Lower leg skin (tissue), 3 donors: ENCODE measurements at regions not wholly inside any gene's neighbourhood (a gene's known extent, or its start where the extent isn't known, plus 50 kb on each side); places are given as distances from the start of the nearest gene placed in this dataset.

Experiments
- POLR2A ChIP-seq, 2 donors: fragments of 450-650 bp; IDR thresholded peaks; one replicate each; pipeline ENCODE4 v1.6.1; 2016 to 2017; ENCODE audit warnings: antibody characterized with exemption in 2 of 2, mild to moderate bottlenecking in 1 of 2, moderate library complexity in 1 of 2
- TF ChIP-seq, protein P1 (sequence below), 3 donors: fragments of 450-650 bp; IDR thresholded peaks; one replicate each; pipeline ENCODE4 v1.5.1; 2016; ENCODE audit warnings: antibody characterized with exemption in 3 of 3, mild to moderate bottlenecking in 3 of 3, moderate library complexity in 2 of 3

DNA sequence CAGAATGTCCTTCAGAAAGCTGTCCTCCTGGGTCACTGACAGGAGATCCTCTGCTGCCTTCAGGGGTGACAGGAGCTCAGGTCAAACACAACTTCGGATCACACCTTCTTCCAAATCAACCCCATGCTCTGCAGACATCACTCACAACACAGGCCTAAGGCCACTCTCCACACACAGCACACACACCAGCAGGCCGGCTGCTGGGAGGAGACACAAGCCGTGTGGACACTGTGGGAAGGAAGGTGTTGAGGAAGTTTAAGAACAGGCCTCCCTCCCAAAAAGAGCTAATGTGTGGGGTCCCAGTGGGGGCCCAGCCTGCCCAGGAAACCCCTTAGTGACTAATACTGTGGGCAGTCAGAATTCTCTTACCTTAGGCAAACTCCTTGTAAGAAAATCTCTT lies 290.3 kb upstream of the ID2 start:
- TF ChIP-seq POLR2A (IDR thresholded peaks at IDR 0.05): no peak
- TF ChIP-seq, protein P1, sequence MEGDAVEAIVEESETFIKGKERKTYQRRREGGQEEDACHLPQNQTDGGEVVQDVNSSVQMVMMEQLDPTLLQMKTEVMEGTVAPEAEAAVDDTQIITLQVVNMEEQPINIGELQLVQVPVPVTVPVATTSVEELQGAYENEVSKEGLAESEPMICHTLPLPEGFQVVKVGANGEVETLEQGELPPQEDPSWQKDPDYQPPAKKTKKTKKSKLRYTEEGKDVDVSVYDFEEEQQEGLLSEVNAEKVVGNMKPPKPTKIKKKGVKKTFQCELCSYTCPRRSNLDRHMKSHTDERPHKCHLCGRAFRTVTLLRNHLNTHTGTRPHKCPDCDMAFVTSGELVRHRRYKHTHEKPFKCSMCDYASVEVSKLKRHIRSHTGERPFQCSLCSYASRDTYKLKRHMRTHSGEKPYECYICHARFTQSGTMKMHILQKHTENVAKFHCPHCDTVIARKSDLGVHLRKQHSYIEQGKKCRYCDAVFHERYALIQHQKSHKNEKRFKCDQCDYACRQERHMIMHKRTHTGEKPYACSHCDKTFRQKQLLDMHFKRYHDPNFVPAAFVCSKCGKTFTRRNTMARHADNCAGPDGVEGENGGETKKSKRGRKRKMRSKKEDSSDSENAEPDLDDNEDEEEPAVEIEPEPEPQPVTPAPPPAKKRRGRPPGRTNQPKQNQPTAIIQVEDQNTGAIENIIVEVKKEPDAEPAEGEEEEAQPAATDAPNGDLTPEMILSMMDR (IDR thresholded peaks at IDR 0.05): no peak
